ENCODE measurements at regions not wholly inside any gene's neighbourhood (a gene's known extent, or its start where the extent isn't known, plus 50 kb on each side); places are given as distances from the start of the nearest gene placed in this dataset.

DNA sequence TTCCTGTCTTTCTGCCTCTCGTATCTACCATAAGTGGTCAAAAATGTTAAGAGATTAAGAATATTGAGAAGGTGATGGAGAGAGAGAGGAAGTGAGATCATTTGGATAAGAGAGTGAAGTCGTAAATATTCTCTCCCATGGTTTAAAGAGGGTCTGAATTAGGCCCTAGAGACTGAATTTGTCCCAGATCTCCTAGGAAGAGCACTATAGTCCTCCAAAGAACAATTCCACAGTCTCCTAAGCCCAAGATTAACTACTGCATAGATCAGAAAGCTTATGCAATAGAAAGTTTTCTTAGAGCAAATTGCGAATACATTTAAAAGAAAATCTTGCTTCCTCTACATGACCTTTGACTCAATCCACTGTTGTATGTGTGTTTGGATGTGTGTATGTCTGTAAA lies 598.8 kb downstream of the TUSC7 start:
- no peak for DNase-seq

- no peak for DNase-seq
These were observed 599.2 kb downstream of the TUSC7 start for GRCh38 chr3:117308756-117309155.

DNA sequence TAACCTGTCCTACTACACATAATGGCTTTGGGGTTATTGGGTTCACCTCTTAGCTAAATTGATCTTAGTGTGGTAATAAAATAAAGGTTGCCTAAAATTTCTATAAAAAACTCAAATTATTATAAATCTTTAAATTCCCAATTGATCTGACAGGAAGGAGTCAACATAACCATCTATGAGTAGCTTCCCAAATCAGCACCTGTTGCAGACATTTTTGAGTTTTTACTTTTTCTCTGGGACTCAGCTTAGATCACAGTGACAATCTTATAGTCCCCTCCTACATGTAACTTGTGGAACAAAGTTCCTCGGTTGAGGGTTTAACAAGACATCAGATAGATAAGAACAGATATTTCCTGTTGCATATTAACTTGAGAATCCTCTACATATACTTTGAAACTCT lies 601.0 kb downstream of the TUSC7 start:
- no peak for DNase-seq

DNA sequence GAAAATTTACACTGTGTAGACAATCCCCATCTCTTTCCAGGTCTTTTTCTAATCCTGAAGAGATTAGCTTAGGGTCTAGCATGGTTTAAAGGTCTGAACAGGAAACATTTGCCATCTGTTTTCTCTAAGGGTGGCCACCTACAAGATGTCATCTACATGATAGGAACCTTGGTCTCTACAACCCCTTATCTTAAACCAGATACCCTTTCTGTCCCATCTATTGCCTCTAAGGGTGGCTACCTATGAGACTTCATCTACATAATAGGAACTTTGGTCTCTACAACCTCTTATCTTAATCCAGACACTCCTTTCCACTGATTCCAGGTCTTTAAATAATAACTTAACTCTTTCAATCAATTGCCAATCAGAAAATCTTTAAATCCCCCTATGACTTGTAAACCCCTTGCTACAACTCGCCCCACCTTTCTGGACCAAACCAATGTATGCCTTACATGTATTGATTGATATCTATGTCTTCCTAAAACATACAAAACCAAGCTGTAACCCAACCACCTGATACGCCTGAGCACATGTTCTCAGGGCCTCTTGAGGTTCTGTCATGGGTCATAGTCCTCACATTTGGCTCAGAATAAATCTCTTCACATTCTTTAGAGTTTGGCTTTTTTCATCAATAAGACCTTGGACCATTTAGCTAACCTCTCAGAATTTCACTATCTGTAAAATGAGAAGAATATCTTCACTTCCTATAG lies 605.0 kb downstream of the TUSC7 start:
- no peak for DNase-seq

GRCh38 chr3:117322866-117323265 lies 613.3 kb downstream of the TUSC7 start:
- no peak for DNase-seq

DNA sequence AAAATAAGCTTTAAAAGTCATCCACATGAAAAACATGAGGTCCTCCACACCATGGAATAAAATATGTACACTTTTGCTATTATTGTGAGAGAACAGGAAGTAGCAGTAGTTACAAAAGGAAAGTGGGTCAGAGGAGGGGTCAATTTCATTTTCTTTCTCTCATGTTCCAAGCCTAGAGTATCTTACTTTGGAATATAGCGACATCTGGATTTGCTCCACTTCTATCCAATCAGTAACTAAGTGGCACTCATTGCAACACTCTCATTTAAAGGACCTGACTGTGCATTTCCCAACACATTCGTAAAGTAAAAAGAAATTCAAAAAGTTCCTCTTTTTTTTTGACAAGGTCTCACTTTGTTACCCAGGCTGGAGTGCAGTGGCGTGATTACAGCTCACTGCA lies 637.3 kb downstream of the TUSC7 start:
- no peak for DNase-seq

GRCh38 chr3:117348884-117349283 lies 639.3 kb downstream of the TUSC7 start:
- no peak for DNase-seq

- no peak for DNase-seq
These were observed 640.0 kb downstream of the TUSC7 start for GRCh38 chr3:117349566-117349965.

DNA sequence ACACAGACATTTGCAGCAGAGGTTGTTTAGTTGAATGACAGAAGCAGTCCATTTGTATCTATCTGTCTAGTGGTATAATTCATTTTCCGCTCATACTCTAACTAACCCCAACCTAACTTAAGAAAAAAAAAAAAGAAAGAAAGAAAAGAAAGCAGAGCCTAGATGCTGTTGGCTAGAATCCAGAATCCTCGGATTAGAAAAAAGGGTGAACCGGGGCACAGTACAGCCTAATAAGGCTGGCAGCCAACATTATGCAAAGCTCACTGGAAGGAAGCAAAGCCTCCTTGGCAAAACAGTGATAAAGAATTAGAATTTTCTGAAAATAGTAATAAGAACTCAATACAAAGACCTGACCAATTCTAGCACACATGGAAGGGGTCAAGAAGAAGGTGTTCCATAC lies 640.8 kb downstream of the TUSC7 start:
- DNase-seq: no peak

DNA sequence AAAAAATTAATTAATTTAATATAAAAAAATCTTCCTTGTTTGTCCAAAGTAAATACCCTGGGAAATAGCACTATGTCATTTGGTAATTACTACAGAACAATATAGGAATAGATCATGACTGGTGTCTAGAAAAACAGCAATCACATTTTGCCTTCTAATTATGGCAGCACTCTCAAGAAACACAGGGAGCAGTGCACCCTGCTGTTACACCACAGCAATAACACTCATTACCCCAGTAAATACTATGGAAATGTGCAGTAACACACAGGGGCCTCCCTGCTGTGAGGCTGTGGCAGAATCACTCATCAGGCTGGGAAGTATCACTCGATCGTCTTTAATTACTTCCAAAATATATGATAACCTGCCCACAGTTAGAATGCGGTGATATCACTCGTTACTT lies 646.0 kb downstream of the TUSC7 start:
- DNase-seq: peak in 3 of 14 donors; percentile 2 to 10 (median 6)

DNA sequence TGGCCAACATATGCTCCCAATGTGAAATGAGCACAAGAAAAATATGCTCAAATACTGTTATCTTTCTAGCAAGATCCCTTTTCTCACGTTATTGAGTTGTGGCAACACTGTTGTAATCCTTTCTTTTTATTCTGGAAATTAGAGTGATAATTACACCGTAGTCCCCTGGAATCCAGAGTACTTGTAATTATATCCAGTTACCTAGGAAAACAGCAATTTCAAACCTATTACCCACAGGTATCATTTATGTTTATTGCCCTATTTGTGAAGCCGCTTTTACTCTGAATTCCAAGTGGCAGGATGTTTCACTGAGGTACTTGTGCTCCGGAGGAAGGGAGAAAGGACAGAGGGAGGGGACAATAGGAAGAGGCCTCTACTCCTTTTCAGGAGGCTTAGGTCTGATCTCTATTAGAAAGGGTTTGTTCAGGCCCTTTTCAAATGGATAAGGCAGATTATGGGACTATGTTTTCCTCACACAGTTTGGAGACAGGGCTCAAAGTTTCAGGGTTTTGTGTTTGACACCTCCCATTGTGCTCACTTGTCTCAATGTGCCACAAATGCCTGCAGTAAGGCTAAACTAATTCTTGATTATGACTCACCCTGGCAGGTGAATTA lies 646.6 kb downstream of the TUSC7 start:
- DNase-seq: no peak

DNA sequence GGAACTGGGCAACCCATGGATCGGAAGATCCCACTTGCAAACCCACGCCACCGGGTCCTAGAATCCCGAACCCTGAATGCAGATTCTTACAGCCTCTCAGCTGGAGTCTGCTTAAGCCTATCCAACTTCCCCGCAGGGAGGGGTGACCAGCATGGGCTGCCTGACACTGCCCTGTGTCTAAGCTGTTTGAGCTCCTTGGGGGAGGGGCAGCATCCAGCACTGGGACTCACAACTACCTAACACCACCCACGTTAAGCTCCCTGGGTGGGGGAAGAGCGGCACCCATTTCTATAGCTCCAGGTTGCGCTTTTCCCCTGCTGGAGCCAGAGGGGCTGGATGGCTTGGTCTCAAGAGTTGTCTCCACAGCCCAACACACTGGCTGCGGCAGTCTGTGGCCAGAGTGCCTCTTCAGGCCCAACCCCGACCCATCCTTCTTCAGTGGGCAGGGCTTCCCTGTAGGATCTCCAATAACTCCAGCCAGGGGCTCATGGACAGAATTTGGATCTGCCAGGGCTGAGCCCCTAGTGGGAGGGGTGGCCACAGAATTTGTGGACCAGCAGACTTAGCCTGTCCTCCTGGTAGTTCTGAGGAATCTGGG lies 649.2 kb downstream of the TUSC7 start:
- DNase-seq: no peak

GRCh38 chr3:117366574-117366973 lies 657.0 kb downstream of the TUSC7 start:
- DNase-seq: no peak

GRCh38 chr3:117367861-117368260 lies 658.3 kb downstream of the TUSC7 start:
- no peak for DNase-seq

DNA sequence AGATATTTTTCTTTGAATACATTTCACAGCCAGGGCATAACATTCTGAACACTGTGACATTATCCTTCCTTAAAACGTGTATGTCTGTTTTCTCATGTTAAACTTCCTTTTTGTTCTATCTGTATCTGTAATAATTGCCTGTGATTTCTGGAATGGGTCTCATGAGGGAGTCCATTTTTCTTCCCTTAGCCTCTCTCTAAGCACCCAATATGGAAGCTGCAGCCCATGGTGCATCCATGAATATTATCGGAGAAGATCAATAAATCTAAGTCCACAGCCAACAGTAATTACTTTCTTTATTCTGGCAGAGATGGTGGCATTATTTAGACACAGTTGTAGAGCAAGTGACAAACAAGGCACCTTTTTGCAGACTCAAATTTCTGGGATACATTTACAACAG lies 671.1 kb downstream of the TUSC7 start:
- DNase-seq: no peak

DNA sequence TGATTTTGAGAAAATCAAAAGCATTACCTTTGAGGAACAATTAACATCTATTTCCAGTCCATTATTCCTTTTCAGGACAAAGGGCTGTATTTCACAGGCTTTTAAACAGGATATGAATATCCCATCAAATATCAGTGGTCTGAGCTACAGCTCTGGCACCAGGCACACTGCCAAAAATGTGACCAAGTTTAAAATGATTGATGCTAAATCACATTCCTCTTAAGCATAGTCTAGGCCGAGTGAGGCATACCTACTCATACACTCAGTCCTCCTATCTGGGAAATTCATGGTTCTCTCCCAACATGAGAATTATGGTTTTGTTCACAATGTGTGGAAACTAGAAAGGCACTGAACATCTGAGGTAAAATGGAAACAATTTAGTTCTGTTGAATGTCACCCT lies 683.5 kb downstream of the TUSC7 start:
- DNase-seq: no peak

DNA sequence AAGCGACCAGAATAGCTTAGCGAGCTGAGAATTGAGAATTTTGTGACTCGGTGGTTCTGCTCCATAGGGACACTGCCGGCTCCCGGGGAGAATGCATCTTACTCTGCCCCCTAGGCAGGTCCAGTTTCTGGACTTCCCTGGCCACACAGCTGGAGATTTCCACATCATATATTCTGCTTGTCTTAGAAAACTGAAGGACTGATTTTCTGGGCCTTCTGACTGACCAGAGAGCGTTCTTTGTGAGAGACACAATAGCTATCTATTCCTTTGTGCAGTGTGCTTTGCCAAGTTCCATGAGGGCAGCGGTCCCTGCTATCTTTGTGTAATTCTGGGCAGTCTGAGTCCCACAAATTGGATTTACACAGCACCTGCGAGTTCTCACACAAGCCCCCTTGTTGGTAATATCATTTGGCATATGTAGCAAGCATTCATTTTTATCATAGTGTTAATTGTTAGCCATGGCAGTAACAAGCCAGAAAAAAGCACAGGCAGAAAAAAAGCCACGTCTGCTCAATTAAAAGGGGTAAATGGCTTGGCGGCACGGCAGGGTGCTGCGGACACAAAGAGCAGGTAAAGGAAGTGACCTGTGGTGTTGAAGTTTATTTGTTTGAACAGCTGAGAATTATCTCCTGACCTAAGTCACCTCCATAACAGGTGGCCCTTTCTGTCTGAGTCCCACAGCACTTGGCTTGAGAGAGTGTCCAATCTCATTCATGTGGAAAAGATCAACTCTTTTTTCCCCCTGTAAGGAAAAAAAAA lies 688.7 kb downstream of the TUSC7 start:
- DNase-seq: peak in 11 of 14 donors; percentile 11 to 81 (median 55)

- DNase-seq: peak in 8 of 14 donors; percentile 2 to 55 (median 25)
These were observed 689.9 kb downstream of the TUSC7 start for GRCh38 chr3:117399311-117400078.

- DNase-seq: peak in 1 of 14 donors; percentile 19
These were observed 690.7 kb downstream of the TUSC7 start for GRCh38 chr3:117400303-117400702.

DNA sequence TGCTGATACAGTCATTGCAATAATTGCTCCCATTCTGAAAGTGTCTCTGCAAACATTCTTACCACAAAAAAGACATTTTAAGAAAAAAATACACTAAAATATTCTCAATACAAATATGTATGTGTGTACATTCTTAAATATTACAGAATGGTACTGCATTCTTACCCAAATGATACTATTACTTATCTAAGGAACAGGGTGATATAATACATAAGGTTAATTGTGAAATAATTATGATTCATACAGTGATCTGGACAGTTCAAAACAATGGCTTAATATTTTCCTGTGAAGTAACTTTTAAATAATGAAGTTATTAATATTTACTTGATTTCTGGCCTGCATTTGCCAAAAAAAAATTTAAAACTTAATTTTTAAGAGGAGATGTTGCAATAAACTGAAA lies 694.6 kb downstream of the TUSC7 start:
- no peak for DNase-seq

DNA sequence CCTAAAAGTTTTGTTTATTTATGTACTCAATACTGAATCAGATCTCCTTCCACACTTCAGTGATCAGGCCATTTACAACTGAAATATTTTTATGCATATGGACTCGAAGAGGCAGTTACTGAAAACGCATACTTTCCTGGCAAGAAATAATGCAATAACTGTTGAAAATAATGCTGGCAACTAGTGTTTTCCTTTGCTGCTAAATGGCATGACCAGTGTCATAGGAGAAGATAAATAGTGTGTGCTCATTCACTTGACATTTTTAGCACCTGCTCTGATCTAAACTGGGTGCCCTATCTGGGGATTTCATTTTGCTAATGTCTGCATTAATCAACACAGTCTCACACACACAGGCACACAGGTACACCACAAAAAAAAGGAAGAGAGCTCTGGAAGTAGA lies 695.2 kb downstream of the TUSC7 start:
- DNase-seq: no peak

GRCh38 chr3:117405359-117405758 lies 695.8 kb downstream of the TUSC7 start:
- DNase-seq: no peak

DNA sequence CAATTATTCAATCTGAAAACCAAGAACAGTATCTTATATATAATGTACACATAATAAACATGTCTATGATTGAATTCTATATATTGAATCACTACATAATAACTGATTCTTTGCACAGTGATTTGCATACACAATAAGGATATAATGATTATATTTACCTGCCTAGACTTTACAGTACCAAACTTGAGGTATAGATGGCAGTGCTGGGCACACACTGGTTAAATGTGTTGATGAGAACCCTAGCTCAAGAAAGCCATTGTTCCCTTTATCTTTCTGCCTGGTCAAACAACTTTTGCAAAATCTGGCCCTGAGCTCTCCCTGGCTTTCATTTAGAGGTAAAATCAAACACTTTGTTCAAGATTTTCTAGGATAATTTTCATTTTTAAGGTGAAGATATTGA lies 697.7 kb downstream of the TUSC7 start:
- DNase-seq: no peak

Measured in C1 segment of cervical spinal cord (tissue), 14 donors.